ENCODE measurements at regions not wholly inside any gene's neighbourhood (a gene's known extent, or its start where the extent isn't known, plus 50 kb on each side); places are given as distances from the start of the nearest gene placed in this dataset.

GRCh38 chrX:121782544-121782943 lies 735.1 kb downstream of the GLUD2 start:
- Mint-ChIP-seq H3K27me3 (no peaks in the 10 kb centered on the region), H3K4me3 (ENCODE audit: low read depth) (no peak overlapping the region), H3K9me3 (ENCODE audit: low read depth) (peaks cover 20% of the 10 kb centered on the region), H3K4me1 (ENCODE audit: low read depth) (peaks cover under 1% of the 10 kb centered on the region), H3K36me3 (ENCODE audit: insufficient read depth) (no peaks in the 10 kb centered on the region), H3K27ac (no peak overlapping the region)
- TF ChIP-seq, protein P1, sequence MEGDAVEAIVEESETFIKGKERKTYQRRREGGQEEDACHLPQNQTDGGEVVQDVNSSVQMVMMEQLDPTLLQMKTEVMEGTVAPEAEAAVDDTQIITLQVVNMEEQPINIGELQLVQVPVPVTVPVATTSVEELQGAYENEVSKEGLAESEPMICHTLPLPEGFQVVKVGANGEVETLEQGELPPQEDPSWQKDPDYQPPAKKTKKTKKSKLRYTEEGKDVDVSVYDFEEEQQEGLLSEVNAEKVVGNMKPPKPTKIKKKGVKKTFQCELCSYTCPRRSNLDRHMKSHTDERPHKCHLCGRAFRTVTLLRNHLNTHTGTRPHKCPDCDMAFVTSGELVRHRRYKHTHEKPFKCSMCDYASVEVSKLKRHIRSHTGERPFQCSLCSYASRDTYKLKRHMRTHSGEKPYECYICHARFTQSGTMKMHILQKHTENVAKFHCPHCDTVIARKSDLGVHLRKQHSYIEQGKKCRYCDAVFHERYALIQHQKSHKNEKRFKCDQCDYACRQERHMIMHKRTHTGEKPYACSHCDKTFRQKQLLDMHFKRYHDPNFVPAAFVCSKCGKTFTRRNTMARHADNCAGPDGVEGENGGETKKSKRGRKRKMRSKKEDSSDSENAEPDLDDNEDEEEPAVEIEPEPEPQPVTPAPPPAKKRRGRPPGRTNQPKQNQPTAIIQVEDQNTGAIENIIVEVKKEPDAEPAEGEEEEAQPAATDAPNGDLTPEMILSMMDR (IDR thresholded peaks at IDR 0.05; ENCODE audit: unreplicated experiment): no peak
- no peak for DNase-seq (ENCODE audit: low spot score, unreplicated experiment)

DNA sequence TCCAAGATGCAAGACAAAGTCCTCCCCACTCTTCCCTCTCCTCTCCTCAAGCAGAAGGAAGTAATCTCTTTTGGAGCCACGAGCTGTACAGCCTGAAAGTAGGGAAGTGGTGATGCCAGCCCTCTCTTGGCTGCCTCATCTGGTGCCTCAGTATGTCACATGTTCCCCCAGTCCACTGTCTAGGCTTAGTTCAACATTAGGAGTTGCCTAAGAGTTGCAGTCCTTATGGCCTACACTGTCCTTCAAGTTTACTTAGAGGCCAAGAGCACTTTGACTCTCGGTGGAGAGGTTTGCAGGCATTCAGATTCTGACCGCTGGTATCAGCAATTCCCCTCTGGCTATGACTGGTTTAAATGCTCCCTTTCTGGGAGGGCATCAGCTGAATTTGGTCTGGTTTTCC lies 735.6 kb downstream of the GLUD2 start:
- TF ChIP-seq, protein P1 (IDR thresholded peaks at IDR 0.05; ENCODE audit: unreplicated experiment): no peak
- H3K27ac Mint-ChIP-seq: no peak overlapping the region
- peaks cover 2% of the 10 kb centered on the region for H3K4me1 Mint-ChIP-seq (ENCODE audit: low read depth)
- no peak overlapping the region for H3K4me3 Mint-ChIP-seq (ENCODE audit: low read depth)
- no peaks in the 10 kb centered on the region for H3K27me3 Mint-ChIP-seq
- no peaks in the 10 kb centered on the region for H3K36me3 Mint-ChIP-seq (ENCODE audit: insufficient read depth)
- no peak for DNase-seq (ENCODE audit: low spot score, unreplicated experiment)
- H3K9me3 Mint-ChIP-seq (ENCODE audit: low read depth): peaks cover 19% of the 10 kb centered on the region

DNA sequence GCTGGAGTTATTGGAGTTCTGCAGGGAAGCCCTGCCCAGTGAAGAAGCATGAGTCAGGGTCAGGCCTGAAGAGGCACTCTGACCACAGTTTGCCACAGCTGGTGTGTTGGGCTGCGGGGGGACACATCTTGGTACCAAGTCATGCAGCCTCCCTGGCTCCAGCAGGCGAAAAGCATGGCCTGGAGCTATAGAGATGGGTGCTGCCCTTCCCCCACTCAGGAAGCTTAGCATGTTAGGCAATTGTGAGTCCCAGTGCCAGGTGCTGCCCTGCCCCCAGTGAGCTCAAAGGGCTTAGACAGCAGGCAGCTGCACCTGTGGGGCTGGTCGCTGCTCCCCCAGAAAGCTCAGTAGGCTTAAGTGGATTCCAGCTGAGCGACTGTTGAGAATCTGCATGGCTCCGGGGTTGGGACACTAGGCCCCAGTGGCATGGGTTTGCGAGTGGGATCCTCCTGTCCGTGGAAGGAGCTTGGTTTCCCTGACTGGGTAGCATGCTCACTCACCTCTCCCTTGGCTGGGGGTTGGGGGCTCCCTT lies 755.5 kb downstream of the GLUD2 start:
- Mint-ChIP-seq H3K4me1 (ENCODE audit: low read depth) (no peaks in the 10 kb centered on the region), H3K9me3 (ENCODE audit: low read depth) (peaks cover 38% of the 10 kb centered on the region), H3K4me3 (ENCODE audit: low read depth) (no peak overlapping the region), H3K27me3 (no peaks in the 10 kb centered on the region), H3K27ac (no peak overlapping the region), H3K36me3 (ENCODE audit: insufficient read depth) (peaks cover 3% of the 10 kb centered on the region)
- no peak for DNase-seq (ENCODE audit: low spot score, unreplicated experiment)
- TF ChIP-seq, protein P1 (IDR thresholded peaks at IDR 0.05; ENCODE audit: unreplicated experiment): no peak

GRCh38 chrX:121823406-121823805 lies 776.0 kb downstream of the GLUD2 start:
- Mint-ChIP-seq H3K9me3 (ENCODE audit: low read depth) (peaks cover 21% of the 10 kb centered on the region), H3K27me3 (no peaks in the 10 kb centered on the region), H3K4me1 (ENCODE audit: low read depth) (no peaks in the 10 kb centered on the region), H3K36me3 (ENCODE audit: insufficient read depth) (peaks cover 3% of the 10 kb centered on the region), H3K4me3 (ENCODE audit: low read depth) (no peak overlapping the region), H3K27ac (no peak overlapping the region)
- TF ChIP-seq, protein P1 (IDR thresholded peaks at IDR 0.05; ENCODE audit: unreplicated experiment): no peak
- DNase-seq (ENCODE audit: low spot score, unreplicated experiment): no peak

DNA sequence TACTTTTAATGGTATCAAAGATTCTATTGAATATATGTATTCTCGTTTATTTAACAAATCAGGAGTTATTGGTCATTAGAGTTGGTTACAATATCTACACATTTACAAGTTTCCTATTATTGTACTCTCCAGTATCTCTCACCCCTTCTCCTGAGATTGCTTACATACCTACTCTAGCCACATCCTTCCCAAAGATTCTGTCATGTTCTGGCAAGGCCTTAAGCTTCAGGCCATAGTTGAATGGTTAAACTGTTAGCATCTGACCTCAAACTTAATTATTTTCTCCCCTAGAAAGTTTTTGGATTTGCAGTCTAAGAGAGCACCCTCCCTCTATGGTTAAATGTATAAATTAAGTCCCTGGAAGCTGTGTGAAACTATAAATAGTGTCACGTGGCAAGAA lies 784.2 kb downstream of the GLUD2 start:
- TF ChIP-seq, protein P1 (IDR thresholded peaks at IDR 0.05; ENCODE audit: unreplicated experiment): no peak
- H3K27me3 Mint-ChIP-seq: no peaks in the 10 kb centered on the region
- H3K27ac Mint-ChIP-seq: no peak overlapping the region
- no peak for DNase-seq (ENCODE audit: low spot score, unreplicated experiment)
- peaks cover 16% of the 10 kb centered on the region for H3K9me3 Mint-ChIP-seq (ENCODE audit: low read depth)
- H3K4me1 Mint-ChIP-seq (ENCODE audit: low read depth): peaks cover 2% of the 10 kb centered on the region
- H3K4me3 Mint-ChIP-seq (ENCODE audit: low read depth): no peak overlapping the region
- no peaks in the 10 kb centered on the region for H3K36me3 Mint-ChIP-seq (ENCODE audit: insufficient read depth)

All from progenitor cell of endocrine pancreas (in vitro differentiated cells).